ENCODE measurements at regions not wholly inside any gene's neighbourhood (a gene's known extent, or its start where the extent isn't known, plus 50 kb on each side); places are given as distances from the start of the nearest gene placed in this dataset.

DNA sequence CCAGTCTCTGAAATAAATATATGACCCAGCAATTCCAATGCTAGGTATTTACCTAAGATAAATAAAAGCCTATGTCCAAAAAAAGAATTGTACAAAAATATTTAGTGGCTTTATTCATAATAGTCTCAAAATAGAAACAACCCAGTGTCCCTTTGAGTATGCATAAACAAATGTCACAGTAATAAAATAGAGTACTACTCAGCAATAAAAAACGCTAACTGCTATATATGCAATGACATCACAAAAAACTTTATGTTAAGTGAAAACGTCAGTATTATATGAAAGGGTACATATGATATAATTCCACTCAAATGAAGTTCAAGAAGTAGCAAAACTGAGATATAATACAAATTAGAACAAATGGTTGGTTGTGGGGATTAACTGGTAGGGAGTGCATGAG, 286.5 kb upstream of the MAN1A1 start:
- H3K27ac ChIP-seq (ENCODE audit: low read depth, low read length) = no peak overlapping the region
- no peak overlapping the region for H3K4me3 Mint-ChIP-seq
- no peak for DNase-seq
- TF ChIP-seq, protein P1, sequence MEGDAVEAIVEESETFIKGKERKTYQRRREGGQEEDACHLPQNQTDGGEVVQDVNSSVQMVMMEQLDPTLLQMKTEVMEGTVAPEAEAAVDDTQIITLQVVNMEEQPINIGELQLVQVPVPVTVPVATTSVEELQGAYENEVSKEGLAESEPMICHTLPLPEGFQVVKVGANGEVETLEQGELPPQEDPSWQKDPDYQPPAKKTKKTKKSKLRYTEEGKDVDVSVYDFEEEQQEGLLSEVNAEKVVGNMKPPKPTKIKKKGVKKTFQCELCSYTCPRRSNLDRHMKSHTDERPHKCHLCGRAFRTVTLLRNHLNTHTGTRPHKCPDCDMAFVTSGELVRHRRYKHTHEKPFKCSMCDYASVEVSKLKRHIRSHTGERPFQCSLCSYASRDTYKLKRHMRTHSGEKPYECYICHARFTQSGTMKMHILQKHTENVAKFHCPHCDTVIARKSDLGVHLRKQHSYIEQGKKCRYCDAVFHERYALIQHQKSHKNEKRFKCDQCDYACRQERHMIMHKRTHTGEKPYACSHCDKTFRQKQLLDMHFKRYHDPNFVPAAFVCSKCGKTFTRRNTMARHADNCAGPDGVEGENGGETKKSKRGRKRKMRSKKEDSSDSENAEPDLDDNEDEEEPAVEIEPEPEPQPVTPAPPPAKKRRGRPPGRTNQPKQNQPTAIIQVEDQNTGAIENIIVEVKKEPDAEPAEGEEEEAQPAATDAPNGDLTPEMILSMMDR (conservative IDR thresholded peaks at IDR 0.05) = no peak
- H3K36me3 Mint-ChIP-seq (ENCODE audit: low read depth) = no peaks in the 10 kb centered on the region
- no peaks in the 10 kb centered on the region for H3K4me1 ChIP-seq (ENCODE audit: control insufficient read depth, insufficient read depth, low read length)
- H3K9me3 Mint-ChIP-seq = no peaks in the 10 kb centered on the region
- H3K27me3 ChIP-seq (ENCODE audit: control insufficient read depth, insufficient read depth, low read length, poor library complexity, severe bottlenecking) = no peaks in the 10 kb centered on the region
- no peak overlapping the region for H3K9ac ChIP-seq (ENCODE audit: extremely low read depth, low read length, poor library complexity, severe bottlenecking)
- H3K27ac Mint-ChIP-seq = no peak overlapping the region
- H3K36me3 ChIP-seq (ENCODE audit: control insufficient read depth, insufficient read depth, low read length) = no peaks in the 10 kb centered on the region
- peaks cover 4% of the 10 kb centered on the region for H3K4me1 Mint-ChIP-seq
- no peak overlapping the region for H3K4me3 ChIP-seq (ENCODE audit: low read length)
- H3K27me3 Mint-ChIP-seq (ENCODE audit: insufficient read depth) = no peaks in the 10 kb centered on the region
- 89% methylated on average over 1 of the region's 2 CpGs; no CpG with 5 or more reads in 1 of the 2 experiments for WGBS, 2 experiments (ENCODE audit: insufficient coverage in 1 of 2, insufficient read length in 1 of 2)
- H3K9me3 ChIP-seq (ENCODE audit: control insufficient read depth, low read length) = no peaks in the 10 kb centered on the region

DNA sequence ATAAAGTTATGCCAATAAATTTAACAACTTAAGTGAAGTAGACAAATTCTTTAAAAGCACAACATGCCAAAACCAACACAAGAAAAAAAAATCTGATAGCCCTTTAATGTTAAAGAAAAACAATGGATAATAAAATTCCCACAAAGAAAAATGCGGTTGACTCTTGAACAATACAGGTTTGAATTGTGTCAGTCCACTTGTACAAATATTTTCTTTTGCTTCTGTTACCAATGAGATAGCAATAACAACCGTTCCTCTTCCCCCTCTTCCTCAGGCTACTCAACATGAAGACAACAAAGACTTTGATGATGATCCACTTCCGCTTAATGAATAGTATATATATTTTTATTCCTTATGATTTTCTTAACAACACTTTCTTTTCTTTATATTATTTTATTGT, 283.9 kb upstream of the MAN1A1 start:
- DNase-seq = no peak
- H3K9me3 ChIP-seq (ENCODE audit: control insufficient read depth, low read length) = peaks cover 3% of the 10 kb centered on the region
- no peaks in the 10 kb centered on the region for H3K36me3 Mint-ChIP-seq (ENCODE audit: low read depth)
- no peak overlapping the region for H3K4me3 ChIP-seq (ENCODE audit: low read length)
- H3K9me3 Mint-ChIP-seq = no peaks in the 10 kb centered on the region
- no peaks in the 10 kb centered on the region for H3K4me1 ChIP-seq (ENCODE audit: control insufficient read depth, insufficient read depth, low read length)
- no peaks in the 10 kb centered on the region for H3K27me3 Mint-ChIP-seq (ENCODE audit: insufficient read depth)
- WGBS, 2 experiments (ENCODE audit: insufficient coverage in 1 of 2, insufficient read length in 1 of 2) = 96 to 100% methylated on average over 1 to 2 of the region's 3 CpGs
- no peak overlapping the region for H3K4me3 Mint-ChIP-seq
- peaks cover 18% of the 10 kb centered on the region for H3K4me1 Mint-ChIP-seq
- H3K9ac ChIP-seq (ENCODE audit: extremely low read depth, low read length, poor library complexity, severe bottlenecking) = no peak overlapping the region
- no peak overlapping the region for H3K27ac Mint-ChIP-seq
- H3K36me3 ChIP-seq (ENCODE audit: control insufficient read depth, insufficient read depth, low read length) = no peaks in the 10 kb centered on the region
- H3K27ac ChIP-seq (ENCODE audit: low read depth, low read length) = no peak overlapping the region
- TF ChIP-seq, protein P1 (conservative IDR thresholded peaks at IDR 0.05) = no peak
- H3K27me3 ChIP-seq (ENCODE audit: control insufficient read depth, insufficient read depth, low read length, poor library complexity, severe bottlenecking) = no peaks in the 10 kb centered on the region

DNA sequence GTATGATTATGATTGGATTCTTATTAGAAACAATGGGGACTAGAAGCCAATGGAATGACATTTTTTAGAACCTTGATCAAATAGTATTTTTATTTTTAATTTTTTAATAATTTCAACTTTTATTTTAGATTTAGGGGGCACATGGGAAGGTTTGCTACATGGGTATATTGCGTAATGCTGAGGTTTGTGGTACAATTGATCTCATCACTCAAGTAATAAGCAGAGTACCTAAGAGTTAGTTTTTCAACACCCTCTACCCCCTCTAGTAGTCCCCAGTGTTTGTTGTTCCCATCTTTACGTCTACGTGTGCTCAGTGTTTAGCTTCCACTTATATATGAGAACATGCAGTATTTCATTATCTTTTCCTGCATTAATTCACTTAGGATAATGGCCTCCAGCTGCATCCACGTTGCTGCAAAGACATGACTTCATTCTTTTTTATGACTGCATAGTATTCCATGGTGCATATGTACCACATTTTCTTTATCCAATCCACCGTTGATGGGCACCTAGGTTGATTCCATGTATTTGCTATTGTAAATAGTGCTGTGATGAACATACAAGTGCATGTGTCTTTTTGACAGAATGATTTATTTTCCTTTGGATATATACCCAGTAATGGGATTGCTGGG, 281.1 kb upstream of the MAN1A1 start:
- Histone ChIP-seq H3K9ac (ENCODE audit: extremely low read depth, low read length, poor library complexity, severe bottlenecking) (no peak overlapping the region), H3K36me3 (ENCODE audit: control insufficient read depth, insufficient read depth, low read length) (no peaks in the 10 kb centered on the region), H3K27ac (ENCODE audit: low read depth, low read length) (no peak overlapping the region), H3K9me3 (ENCODE audit: control insufficient read depth, low read length) (peaks cover 3% of the 10 kb centered on the region), H3K4me3 (ENCODE audit: low read length) (no peak overlapping the region), H3K4me1 (ENCODE audit: control insufficient read depth, insufficient read depth, low read length) (no peaks in the 10 kb centered on the region), H3K27me3 (ENCODE audit: control insufficient read depth, insufficient read depth, low read length, poor library complexity, severe bottlenecking) (no peaks in the 10 kb centered on the region)
- TF ChIP-seq, protein P1 (conservative IDR thresholded peaks at IDR 0.05) = no peak
- H3K4me3 Mint-ChIP-seq = no peak overlapping the region
- H3K27me3 Mint-ChIP-seq (ENCODE audit: insufficient read depth) = no peaks in the 10 kb centered on the region
- H3K36me3 Mint-ChIP-seq (ENCODE audit: low read depth) = no peaks in the 10 kb centered on the region
- no peak for DNase-seq
- 93 to 95% methylated on average over 3 to 5 of the region's 5 CpGs for WGBS, 2 experiments (ENCODE audit: insufficient coverage in 1 of 2, insufficient read length in 1 of 2)
- H3K9me3 Mint-ChIP-seq = no peaks in the 10 kb centered on the region
- H3K4me1 Mint-ChIP-seq = peaks cover 23% of the 10 kb centered on the region
- H3K27ac Mint-ChIP-seq = no peak overlapping the region
